Small intestine (tissue), 7 donors: ENCODE measurements at regions not wholly inside any gene's neighbourhood (a gene's known extent, or its start where the extent isn't known, plus 50 kb on each side); places are given as distances from the start of the nearest gene placed in this dataset.

Experiments used
- DNase-seq, 2 donors: peaks; one replicate each; pipeline versions ENCODE4 v3.0.0 to v3.0.0-alpha.2; 2013
- FAIRE-seq: peaks from 2 replicates; lab custom pipeline; 2012; peaks lifted over from hg19 to GRCh38; lab: Jason Lieb, UNC
- H3K27ac ChIP-seq, 3 donors: one replicate each; pipeline ENCODE4 v1.5.1; 2013; ENCODE audit warnings: low read length in 2 of 3, mild to moderate bottlenecking in 2 of 3, control low read depth in 1 of 3, inconsistent platforms in 1 of 3, low read depth in 1 of 3, moderate library complexity in 1 of 3
- H3K27me3 ChIP-seq, 3 donors: one replicate each; pipeline ENCODE4 v1.6.1; 2013; ENCODE audit warnings: low read length in 3 of 3, inconsistent platforms in 1 of 3; ENCODE audit not compliant: control insufficient read depth in 3 of 3, insufficient read depth in 3 of 3
- H3K36me3 ChIP-seq, 3 donors: one replicate each; pipeline ENCODE4 v1.6.1; 2013; ENCODE audit warnings: low read length in 3 of 3, inconsistent platforms in 1 of 3, low read depth in 1 of 3, mild to moderate bottlenecking in 1 of 3, moderate library complexity in 1 of 3; ENCODE audit not compliant: control insufficient read depth in 3 of 3, insufficient read depth in 2 of 3
- H3K4me1 ChIP-seq, 3 donors: one replicate each; pipeline ENCODE4 v1.6.1; 2013; ENCODE audit warnings: low read length in 2 of 3, inconsistent platforms in 1 of 3, low read depth in 1 of 3, mild to moderate bottlenecking in 1 of 3, moderate library complexity in 1 of 3; ENCODE audit not compliant: control insufficient read depth in 3 of 3, insufficient read depth in 2 of 3
- H3K4me3 ChIP-seq, 3 donors: one replicate each; pipeline ENCODE4 v1.5.1; 2013; ENCODE audit warnings: low read length in 3 of 3, control low read depth in 1 of 3, inconsistent platforms in 1 of 3, low read depth in 1 of 3, mild to moderate bottlenecking in 1 of 3, moderate library complexity in 1 of 3
- H3K9me3 ChIP-seq, 2 donors: one replicate each; pipeline ENCODE4 v1.6.1; 2013; ENCODE audit warnings: low read depth in 1 of 2, low read length in 1 of 2; ENCODE audit not compliant: control insufficient read depth in 2 of 2, insufficient read depth in 1 of 2
- WGBS, 3 donors: extraction: QIAGEN DNeasy Blood & Tissue Kit; methylation state at CpG; one replicate each; pipeline ENCODE4 v1.1.7; 2013; 5-methylcytosine and 5-hydroxymethylcytosine counted together
- donor health status: healthy with polysubstance abuse.
- donor health status: control.
- donor health status: control.
- donor health status: Bipolar disorder and iron deficiency.
- donor health status: healthy.

- WGBS, 3 donors, result 80 to 89% (median 80%) methylated on average over 4 of the region's 4 CpGs
- Histone ChIP-seq H3K27ac (no peak overlapping the region), H3K9me3 (no peaks in the 10 kb centered on the region), H3K4me1 (no peaks in the 10 kb centered on the region), H3K27me3 (no peaks in the 10 kb centered on the region), H3K4me3 (no peak overlapping the region), H3K36me3 (no peaks in the 10 kb centered on the region)
- FAIRE-seq (no peak), DNase-seq (no peak)
Measured at GRCh38 chr5:158139161-158139560, 280.2 kb upstream of the CLINT1 start.

DNA sequence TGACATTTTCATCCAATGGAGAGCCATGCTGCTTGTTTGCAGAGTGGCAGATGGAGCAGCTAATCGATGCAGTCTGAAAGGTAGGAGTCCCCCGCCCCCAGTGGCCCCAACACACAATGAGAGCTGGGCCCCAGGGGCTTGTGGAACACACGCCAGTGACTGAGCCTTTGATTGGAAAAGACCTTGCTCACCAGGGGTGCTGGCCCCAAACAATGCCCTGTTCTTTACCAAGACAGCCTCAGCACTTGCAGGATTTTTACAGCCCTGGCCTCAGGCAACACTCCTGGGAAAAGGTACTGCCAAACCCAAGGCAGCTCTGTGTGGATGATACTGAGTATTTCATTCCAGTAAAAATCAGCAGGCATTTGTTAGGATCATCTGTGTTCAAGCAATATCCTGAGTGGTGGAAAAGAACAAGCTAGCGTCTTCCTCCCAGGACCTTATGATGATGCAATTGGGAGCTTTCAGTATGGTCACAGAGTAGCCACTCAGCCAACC is 276.8 kb upstream of the CLINT1 start:
- Histone ChIP-seq H3K36me3 (no peaks in the 10 kb centered on the region), H3K4me1 (no peaks in the 10 kb centered on the region), H3K9me3 (no peaks in the 10 kb centered on the region), H3K4me3 (no peak overlapping the region), H3K27me3 (no peaks in the 10 kb centered on the region), H3K27ac (no peak overlapping the region)
- DNase-seq (peak in 1 of 2 donors; percentile 2), FAIRE-seq (no peak)
- WGBS, 3 donors, result 31 to 64% (median 44%) methylated on average over 4 of the region's 4 CpGs

DNA sequence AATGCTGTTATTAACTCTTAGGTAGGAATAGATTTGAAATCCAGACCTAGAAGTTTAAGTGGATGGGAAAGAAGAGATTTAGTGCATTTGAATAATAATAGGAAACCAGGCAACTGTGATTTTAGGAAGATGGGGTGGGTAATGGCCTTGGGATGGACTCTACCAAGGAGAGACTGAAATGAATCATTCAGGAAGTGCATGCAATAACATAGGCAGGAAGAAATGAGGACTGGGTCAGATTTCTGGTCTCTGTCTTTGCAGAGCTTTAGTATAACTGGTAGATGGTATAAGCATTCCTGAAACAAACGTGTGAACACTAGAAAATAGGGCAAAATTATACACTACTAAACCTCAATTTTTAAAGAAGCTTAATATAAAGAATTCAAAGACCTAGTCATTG is 274.4 kb upstream of the CLINT1 start:
- Histone ChIP-seq H3K9me3 (no peaks in the 10 kb centered on the region), H3K27me3 (no peaks in the 10 kb centered on the region), H3K4me3 (no peak overlapping the region), H3K27ac (no peak overlapping the region), H3K4me1 (no peaks in the 10 kb centered on the region), H3K36me3 (no peaks in the 10 kb centered on the region)
- 44 to 65% (median 48%) methylated on average over 1 of the region's 1 CpG for WGBS, 3 donors
- no peak for DNase-seq
- no peak for FAIRE-seq

DNA sequence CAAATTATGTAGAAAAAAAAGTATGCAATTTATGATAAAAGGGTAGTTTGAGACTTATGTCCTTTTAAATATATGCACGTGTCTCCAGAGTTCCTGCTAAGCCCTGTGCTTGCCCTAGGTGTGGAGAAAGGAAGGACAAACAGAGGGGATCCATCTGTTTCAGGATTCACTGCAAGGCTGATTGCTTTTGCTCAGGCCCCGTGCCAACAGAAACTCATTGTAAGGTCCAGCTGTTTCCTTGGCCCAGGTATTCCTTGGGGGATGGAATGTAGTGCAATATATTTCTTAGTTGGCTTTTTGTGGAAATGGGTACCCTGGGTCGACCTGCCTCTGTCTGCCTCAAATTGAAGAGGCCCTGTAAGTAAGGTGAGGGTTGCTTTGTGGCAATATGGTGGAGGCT is 268.6 kb upstream of the CLINT1 start:
- no peaks in the 10 kb centered on the region for H3K9me3 ChIP-seq
- H3K27me3 ChIP-seq, result no peaks in the 10 kb centered on the region
- no peak overlapping the region for H3K27ac ChIP-seq
- H3K4me1 ChIP-seq, result no peaks in the 10 kb centered on the region
- no peak overlapping the region for H3K4me3 ChIP-seq
- 49 to 73% (median 52%) methylated on average over 3 of the region's 3 CpGs for WGBS, 3 donors
- H3K36me3 ChIP-seq, result no peaks in the 10 kb centered on the region
- FAIRE-seq, result no peak
- DNase-seq, result no peak

DNA sequence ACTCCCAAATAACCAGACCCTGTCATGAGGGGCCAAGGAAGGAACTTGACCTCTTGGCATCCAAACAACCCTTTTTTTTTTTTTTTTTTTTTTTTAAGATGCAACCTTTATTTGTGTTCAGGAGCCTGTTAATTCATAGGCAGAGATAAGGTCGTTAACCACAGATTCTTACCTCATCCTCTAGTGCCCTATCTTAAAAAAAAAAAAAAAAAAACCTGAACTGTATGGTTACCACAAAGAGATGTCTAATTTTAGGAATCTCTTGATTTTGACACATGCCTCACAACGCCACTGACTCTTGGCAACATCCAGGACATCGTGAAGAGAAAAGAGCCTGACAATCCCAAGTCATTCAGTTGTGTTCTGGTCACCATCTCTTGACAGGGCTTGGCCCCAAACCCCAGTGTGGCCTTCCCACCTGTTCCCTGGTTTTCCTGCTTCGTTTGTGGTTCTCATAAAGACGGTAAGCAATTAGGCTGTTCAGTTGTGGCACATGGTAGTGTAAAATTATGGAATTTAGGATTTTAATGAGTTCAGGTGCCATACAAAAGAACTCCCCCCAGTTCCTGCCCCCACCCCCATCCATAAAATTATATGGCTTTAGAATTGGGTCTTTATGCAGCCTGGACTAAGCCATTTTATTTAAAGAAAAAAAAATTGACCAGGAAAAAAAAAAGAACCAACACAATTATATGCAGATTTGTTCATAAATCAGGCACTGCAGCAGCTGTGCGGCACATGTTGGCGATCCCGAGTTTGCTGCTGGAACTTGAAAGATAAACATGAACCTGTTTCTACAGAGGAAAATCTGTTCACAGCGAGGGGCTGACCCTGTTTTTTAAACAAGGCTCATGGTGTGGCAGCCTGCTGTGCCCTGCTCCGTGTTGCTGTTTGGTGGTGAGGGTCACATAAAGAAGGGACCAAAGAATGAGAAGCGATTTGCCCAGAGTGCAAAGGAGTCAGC is 267.8 kb upstream of the CLINT1 start:
- Histone ChIP-seq H3K4me3 (no peak overlapping the region), H3K4me1 (no peaks in the 10 kb centered on the region), H3K27ac (no peak overlapping the region), H3K27me3 (no peaks in the 10 kb centered on the region), H3K36me3 (no peaks in the 10 kb centered on the region), H3K9me3 (no peaks in the 10 kb centered on the region)
- DNase-seq, result no peak
- FAIRE-seq, result no peak
- 63 to 65% (median 64%) methylated on average over 11 of the region's 11 CpGs for WGBS, 3 donors

DNA sequence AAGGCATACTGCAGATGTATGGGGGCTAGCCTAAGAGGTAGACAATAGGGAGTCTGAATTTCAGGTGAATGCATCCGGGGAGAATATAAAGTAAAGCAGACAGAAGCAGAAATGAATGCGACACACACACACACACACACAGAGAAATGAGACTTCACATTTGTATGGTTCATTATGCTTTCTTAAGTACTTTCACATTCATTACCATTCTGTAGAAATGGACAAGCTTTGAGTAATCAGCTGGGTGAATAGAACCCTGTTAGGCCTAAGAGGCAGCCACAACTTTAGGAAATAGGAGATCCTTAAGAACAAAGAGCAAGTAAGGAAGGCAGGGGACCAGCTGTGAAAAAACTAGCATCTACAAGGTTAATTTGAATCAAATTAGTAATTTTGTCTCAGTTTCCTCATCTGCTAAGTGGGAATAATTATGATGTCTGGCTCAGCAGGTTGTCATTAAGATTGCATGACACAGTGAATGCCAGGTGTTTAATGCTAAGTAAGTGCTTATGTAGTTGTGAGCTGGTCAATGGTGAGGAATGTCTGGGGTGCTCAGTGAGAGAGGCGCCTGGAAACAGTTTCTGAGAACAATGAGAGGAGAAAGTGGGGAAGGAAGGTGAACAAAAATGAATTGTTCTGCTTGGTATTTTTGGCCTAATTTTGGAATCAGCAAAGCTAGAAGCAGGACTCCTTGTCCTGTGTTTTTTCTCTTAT is 265.8 kb upstream of the CLINT1 start:
- 90 to 94% (median 93%) methylated on average over 3 of the region's 3 CpGs for WGBS, 3 donors
- DNase-seq (no peak), FAIRE-seq (no peak)
- Histone ChIP-seq H3K36me3 (no peaks in the 10 kb centered on the region), H3K4me3 (no peak overlapping the region), H3K27me3 (no peaks in the 10 kb centered on the region), H3K27ac (no peak overlapping the region), H3K9me3 (no peaks in the 10 kb centered on the region), H3K4me1 (no peaks in the 10 kb centered on the region)

DNA sequence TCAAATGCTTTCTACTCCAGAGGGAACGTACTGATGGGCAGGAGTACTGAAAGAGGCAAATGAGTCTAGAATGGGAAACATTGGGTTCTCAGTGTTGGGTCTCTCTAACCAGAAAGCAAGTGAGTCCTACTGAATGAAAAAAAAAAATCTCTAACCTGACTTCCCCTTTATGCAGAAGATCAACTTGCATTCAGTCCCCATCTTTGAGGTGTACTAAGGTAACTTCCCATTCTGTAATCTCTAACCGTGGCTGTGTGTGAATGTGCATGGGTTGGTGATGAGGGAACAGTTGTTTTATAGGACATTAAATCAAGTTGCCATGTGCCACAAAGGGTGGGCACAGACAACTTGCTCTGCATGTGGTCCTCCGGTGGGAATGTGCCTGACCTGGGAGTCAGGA is 264.6 kb upstream of the CLINT1 start:
- Histone ChIP-seq H3K27me3 (no peaks in the 10 kb centered on the region), H3K4me1 (no peaks in the 10 kb centered on the region), H3K36me3 (no peaks in the 10 kb centered on the region), H3K4me3 (no peak overlapping the region), H3K9me3 (no peaks in the 10 kb centered on the region), H3K27ac (no peak overlapping the region)
- no peak for DNase-seq
- no peak for FAIRE-seq
- 62 to 82% (median 63%) methylated on average over 3 of the region's 3 CpGs for WGBS, 3 donors

DNA sequence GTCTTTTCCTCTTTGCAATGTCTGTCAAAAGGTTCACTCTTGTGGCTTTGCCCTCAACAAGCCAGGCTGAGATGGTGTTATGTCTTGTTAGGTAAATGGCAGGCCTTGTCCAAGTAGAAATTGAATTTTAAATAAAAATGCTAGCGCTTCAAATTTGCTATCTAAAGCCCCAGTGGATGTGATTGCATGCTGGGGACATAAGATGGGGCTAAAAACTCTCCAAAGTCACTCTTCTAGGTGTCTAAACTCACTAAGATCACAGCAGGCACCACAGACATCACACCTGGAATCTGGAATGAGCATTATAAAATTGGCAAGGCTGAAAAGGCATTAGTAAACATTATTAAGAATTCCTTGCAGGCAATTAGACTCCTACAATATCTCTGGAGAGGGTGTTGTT is 262.7 kb upstream of the CLINT1 start:
- Histone ChIP-seq H3K4me1 (no peaks in the 10 kb centered on the region), H3K27ac (no peak overlapping the region), H3K27me3 (peaks cover 0 to 3% (median 0%) of the 10 kb centered on the region in 3 donors), H3K9me3 (no peaks in the 10 kb centered on the region), H3K4me3 (no peak overlapping the region), H3K36me3 (no peaks in the 10 kb centered on the region)
- 63 to 82% (median 65%) methylated on average over 1 of the region's 1 CpG for WGBS, 3 donors
- DNase-seq (no peak), FAIRE-seq (no peak)
